Fibroblast of lung (primary cell): ENCODE measurements at regions not wholly inside any gene's neighbourhood (a gene's known extent, or its start where the extent isn't known, plus 50 kb on each side); places are given as distances from the start of the nearest gene placed in this dataset.

Experiments used
- DNase-seq, 2 donors: peaks; one replicate each; pipeline versions ENCODE4 v3.0.0 to v3.0.0-alpha.2; 2010; ENCODE audit warnings: low read depth in 2 of 2
- H2AFZ ChIP-seq: 2 replicates; pipeline ENCODE4 v1.5.1; 2012; ENCODE audit warnings: low read length, control low read depth, inconsistent platforms
- H3K27ac ChIP-seq: 2 replicates; pipeline ENCODE4 v1.5.1; 2011; ENCODE audit warnings: low read length, control low read depth; ENCODE audit not compliant: insufficient read depth
- H3K27me3 ChIP-seq: 2 replicates; pipeline ENCODE4 v1.5.1; 2011; ENCODE audit warnings: mild to moderate bottlenecking, low read length; ENCODE audit not compliant: control insufficient read depth, insufficient read depth
- H3K36me3 ChIP-seq: 2 replicates; pipeline ENCODE4 v1.5.1; 2011; ENCODE audit warnings: low read length; ENCODE audit not compliant: control insufficient read depth, insufficient read depth
- H3K4me1 ChIP-seq: 2 replicates; pipeline ENCODE4 v1.5.1; 2011; ENCODE audit warnings: low read length; ENCODE audit not compliant: control insufficient read depth, insufficient read depth; ENCODE audit errors: extremely low read depth
- H3K4me2 ChIP-seq: 2 replicates; pipeline ENCODE4 v1.5.1; 2011; ENCODE audit warnings: low read length, control low read depth; ENCODE audit not compliant: insufficient read depth; ENCODE audit errors: extremely low read depth
- H3K4me3 ChIP-seq, 4 experiments: fragments of 200-600 bp in 1 of 4; sonication (generic) in 1 of 4; replicated peaks in 1 of 4; 2 replicates each; pipeline ENCODE4 v1.5.1; 2011 to 2016; ENCODE audit warnings: low read length in 4 of 4, low read depth in 3 of 4, mild to moderate bottlenecking in 3 of 4, control low read depth in 2 of 4, inconsistent platforms in 1 of 4, mixed read lengths in 1 of 4; ENCODE audit not compliant: insufficient read depth in 1 of 4; ENCODE audit errors: control extremely low read depth in 1 of 4
- H3K79me2 ChIP-seq: 2 replicates; pipeline ENCODE4 v1.5.1; 2012; ENCODE audit warnings: mild to moderate bottlenecking, low read length, inconsistent platforms; ENCODE audit not compliant: control insufficient read depth, insufficient read depth
- H3K9ac ChIP-seq: 2 replicates; pipeline ENCODE4 v1.5.1; 2011; ENCODE audit warnings: mild to moderate bottlenecking, low read length, control low read depth; ENCODE audit not compliant: insufficient read depth
- H3K9me3 ChIP-seq: 2 replicates; pipeline ENCODE4 v1.5.1; 2012; ENCODE audit warnings: low read depth, low read length; ENCODE audit not compliant: control insufficient read depth, insufficient read depth
- H4K20me1 ChIP-seq: 2 replicates; pipeline ENCODE4 v1.5.1; 2011; ENCODE audit warnings: low read length; ENCODE audit not compliant: control insufficient read depth, insufficient read depth; ENCODE audit errors: extremely low read depth
- CTCF ChIP-seq, 2 donors: IDR thresholded peaks in 1 of 2; conservative IDR thresholded peaks in 1 of 2; 1 replicate in 1 of 2; 2 replicates in 1 of 2; pipeline ENCODE4 v1.5.1; 2011 to 2012; ENCODE audit warnings: low read length in 2 of 2, control low read depth in 1 of 2, inconsistent platforms in 1 of 2, low read depth in 1 of 2, mild to moderate bottlenecking in 1 of 2
- EZH2 ChIP-seq: IDR thresholded peaks from 2 replicates; pipeline ENCODE4 v1.5.1; 2012; ENCODE audit warnings: low read length, control low read depth, mild to moderate bottlenecking; ENCODE audit errors: missing control alignments

- TF ChIP-seq CTCF (conservative IDR thresholded peaks at IDR 0.05 in 1 of 2, IDR thresholded peaks at IDR 0.05 in 1 of 2; ENCODE audit: low read depth in 1 of 2, low read length in 2 of 2) = no peak
- TF ChIP-seq EZH2 = no peak
Measured at GRCh38 chr2:67674668-67675067, 277.5 kb downstream of the ETAA1 start.

GRCh38 chr2:67684991-67685390 is 287.9 kb downstream of the ETAA1 start:
- Histone ChIP-seq H2AFZ (no peak overlapping the region), H3K27ac (no peak overlapping the region), H3K79me2 (no peaks in the 10 kb centered on the region), H3K36me3 (no peaks in the 10 kb centered on the region), H4K20me1 (no peaks in the 10 kb centered on the region), H3K4me3 (no peak overlapping the region), H3K4me1 (no peaks in the 10 kb centered on the region), H3K27me3 (no peaks in the 10 kb centered on the region), H3K9me3 (no peaks in the 10 kb centered on the region), H3K4me2 (no peak overlapping the region), H3K9ac (no peak overlapping the region)
- DNase-seq = no peak
- no peak for TF ChIP-seq CTCF (conservative IDR thresholded peaks at IDR 0.05 in 1 of 2, IDR thresholded peaks at IDR 0.05 in 1 of 2; ENCODE audit: low read depth in 1 of 2, low read length in 2 of 2)
- TF ChIP-seq EZH2 = no peak

More at GRCh38 chr2:67674668-67675067, 277.5 kb downstream of the ETAA1 start:
- Histone ChIP-seq H3K9me3 (no peaks in the 10 kb centered on the region), H3K9ac (no peak overlapping the region), H3K79me2 (no peaks in the 10 kb centered on the region), H3K27me3 (no peaks in the 10 kb centered on the region), H3K4me2 (no peak overlapping the region), H3K4me1 (no peaks in the 10 kb centered on the region), H2AFZ (no peak overlapping the region), H3K27ac (no peak overlapping the region), H4K20me1 (no peaks in the 10 kb centered on the region), H3K4me3 (no peak overlapping the region), H3K36me3 (no peaks in the 10 kb centered on the region)
- DNase-seq = no peak

- no peak overlapping the region for H2AFZ ChIP-seq
- no peaks in the 10 kb centered on the region for H3K9me3 ChIP-seq
- H3K79me2 ChIP-seq = no peaks in the 10 kb centered on the region
- H3K36me3 ChIP-seq = no peaks in the 10 kb centered on the region
- no peak overlapping the region for H3K9ac ChIP-seq
- DNase-seq = no peak
- no peaks in the 10 kb centered on the region for H4K20me1 ChIP-seq
- no peak overlapping the region for H3K27ac ChIP-seq
- no peaks in the 10 kb centered on the region for H3K4me1 ChIP-seq
- no peak overlapping the region for H3K4me3 ChIP-seq
- no peaks in the 10 kb centered on the region for H3K27me3 ChIP-seq
- TF ChIP-seq EZH2 (no peak), CTCF (conservative IDR thresholded peaks at IDR 0.05 in 1 of 2, IDR thresholded peaks at IDR 0.05 in 1 of 2; ENCODE audit: low read depth in 1 of 2, low read length in 2 of 2) (no peak)
- no peak overlapping the region for H3K4me2 ChIP-seq
Measured at GRCh38 chr2:67686254-67686653, 289.1 kb downstream of the ETAA1 start.
